ENCODE measurements at regions not wholly inside any gene's neighbourhood (a gene's known extent, or its start where the extent isn't known, plus 50 kb on each side); places are given as distances from the start of the nearest gene placed in this dataset.

DNA sequence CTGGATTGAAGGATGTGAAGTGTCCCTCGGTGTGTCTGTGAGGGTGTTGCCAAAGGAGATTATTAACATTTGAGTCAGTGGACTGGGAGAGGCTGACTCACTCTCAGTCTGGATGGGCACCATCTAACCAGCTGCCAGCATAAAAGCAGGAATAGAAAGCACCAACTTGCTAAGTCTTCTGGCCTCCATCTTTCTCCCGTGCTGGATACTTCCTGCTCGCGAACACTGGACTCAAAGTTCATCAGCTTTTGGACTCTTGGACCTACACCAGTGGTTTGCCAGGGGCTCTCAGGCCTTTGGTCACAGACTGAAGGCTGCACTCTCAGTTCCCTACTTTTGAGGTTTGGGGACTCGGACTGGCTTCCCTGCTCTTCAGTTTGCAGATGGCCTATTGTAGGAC lies 220.3 kb upstream of the LRFN2 start:
- Histone ChIP-seq H3K4me1 (no peaks in the 10 kb centered on the region), H3K9me3 (no peaks in the 10 kb centered on the region), H3K4me3 (no peak overlapping the region), H3K27ac (no peak overlapping the region), H3K36me3 (no peaks in the 10 kb centered on the region), H3K27me3 (no peaks in the 10 kb centered on the region)
- no peak for DNase-seq (ENCODE audit: low spot score in 2 of 2)
- intact Hi-C loops (cut with DNase I; ENCODE audit: low total_unique reads): no loop called here
- TF ChIP-seq POLR2AphosphoS5 (IDR thresholded peaks at IDR 0.05) (no peak), POLR2A (IDR thresholded peaks at IDR 0.05) (no peak)
- TF ChIP-seq, protein P1, sequence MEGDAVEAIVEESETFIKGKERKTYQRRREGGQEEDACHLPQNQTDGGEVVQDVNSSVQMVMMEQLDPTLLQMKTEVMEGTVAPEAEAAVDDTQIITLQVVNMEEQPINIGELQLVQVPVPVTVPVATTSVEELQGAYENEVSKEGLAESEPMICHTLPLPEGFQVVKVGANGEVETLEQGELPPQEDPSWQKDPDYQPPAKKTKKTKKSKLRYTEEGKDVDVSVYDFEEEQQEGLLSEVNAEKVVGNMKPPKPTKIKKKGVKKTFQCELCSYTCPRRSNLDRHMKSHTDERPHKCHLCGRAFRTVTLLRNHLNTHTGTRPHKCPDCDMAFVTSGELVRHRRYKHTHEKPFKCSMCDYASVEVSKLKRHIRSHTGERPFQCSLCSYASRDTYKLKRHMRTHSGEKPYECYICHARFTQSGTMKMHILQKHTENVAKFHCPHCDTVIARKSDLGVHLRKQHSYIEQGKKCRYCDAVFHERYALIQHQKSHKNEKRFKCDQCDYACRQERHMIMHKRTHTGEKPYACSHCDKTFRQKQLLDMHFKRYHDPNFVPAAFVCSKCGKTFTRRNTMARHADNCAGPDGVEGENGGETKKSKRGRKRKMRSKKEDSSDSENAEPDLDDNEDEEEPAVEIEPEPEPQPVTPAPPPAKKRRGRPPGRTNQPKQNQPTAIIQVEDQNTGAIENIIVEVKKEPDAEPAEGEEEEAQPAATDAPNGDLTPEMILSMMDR (IDR thresholded peaks at IDR 0.05): no peak

DNA sequence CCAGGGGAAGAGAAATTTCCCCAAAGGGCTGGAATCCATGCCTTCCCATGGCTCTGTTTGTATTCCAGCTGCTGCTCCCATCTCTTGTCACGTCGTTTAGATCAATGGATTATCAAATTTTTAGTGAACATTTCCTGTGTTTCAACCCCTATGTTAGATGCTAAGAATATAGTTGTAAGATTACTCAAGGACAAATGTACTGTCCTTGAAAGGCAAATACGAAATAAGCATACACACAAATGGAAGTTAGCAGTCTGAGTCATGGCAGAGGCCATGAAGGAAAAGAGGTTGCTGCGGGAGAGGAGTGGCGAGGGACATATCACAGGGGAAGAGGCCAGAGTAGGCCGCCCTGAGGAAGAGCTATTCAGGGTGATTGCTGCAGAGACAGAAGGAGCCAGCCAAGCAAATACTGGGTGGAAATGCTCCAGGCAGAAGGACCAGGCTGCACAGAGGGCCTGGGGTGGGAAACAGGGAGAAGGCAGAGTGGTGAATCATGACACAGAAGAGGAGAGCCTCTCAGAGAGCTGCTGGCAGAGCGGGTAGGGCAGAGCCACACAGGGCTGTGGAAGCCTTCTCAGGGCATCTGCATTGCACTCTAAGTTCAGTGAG lies 219.2 kb upstream of the LRFN2 start:
- intact Hi-C loops (cut with DNase I; ENCODE audit: low total_unique reads): no loop called here

DNA sequence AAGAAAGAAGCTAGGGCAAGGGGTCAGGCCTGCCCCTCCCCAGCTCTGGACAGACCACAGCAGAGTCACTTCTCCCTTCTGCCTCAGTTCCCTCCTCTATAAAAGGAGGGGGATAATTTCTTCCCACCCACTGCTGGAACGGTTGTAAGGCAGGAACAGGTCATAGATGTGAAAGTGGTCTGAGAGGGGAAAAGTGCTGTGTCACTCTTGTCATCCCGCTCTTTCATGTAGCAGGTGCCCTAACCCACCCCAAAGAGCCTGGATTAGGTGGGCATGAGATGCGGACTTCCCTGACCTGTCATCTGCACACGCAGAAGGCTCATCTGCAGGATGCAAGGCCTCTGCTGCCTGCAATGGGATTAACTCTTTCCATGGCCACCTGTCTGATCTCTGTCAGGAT lies 218.2 kb upstream of the LRFN2 start:
- Histone ChIP-seq H3K36me3 (no peaks in the 10 kb centered on the region), H3K27ac (no peak overlapping the region), H3K4me3 (no peak overlapping the region), H3K4me1 (no peaks in the 10 kb centered on the region), H3K9me3 (no peaks in the 10 kb centered on the region), H3K27me3 (no peaks in the 10 kb centered on the region)
- no peak for DNase-seq (ENCODE audit: low spot score in 2 of 2)
- TF ChIP-seq, protein P1 (IDR thresholded peaks at IDR 0.05): no peak
- TF ChIP-seq POLR2A (IDR thresholded peaks at IDR 0.05) (no peak), POLR2AphosphoS5 (IDR thresholded peaks at IDR 0.05) (no peak)
- intact Hi-C loops (cut with DNase I; ENCODE audit: low total_unique reads): no loop called here

More for the DNA sequence above, 219.2 kb upstream of the LRFN2 start:
- Histone ChIP-seq H3K4me3 (no peak overlapping the region), H3K4me1 (no peaks in the 10 kb centered on the region), H3K27me3 (no peaks in the 10 kb centered on the region), H3K9me3 (no peaks in the 10 kb centered on the region), H3K27ac (no peak overlapping the region), H3K36me3 (no peaks in the 10 kb centered on the region)
- TF ChIP-seq POLR2AphosphoS5 (IDR thresholded peaks at IDR 0.05) (no peak), POLR2A (IDR thresholded peaks at IDR 0.05) (no peak)
- TF ChIP-seq, protein P1 (IDR thresholded peaks at IDR 0.05): no peak
- no peak for DNase-seq (ENCODE audit: low spot score in 2 of 2)

DNA sequence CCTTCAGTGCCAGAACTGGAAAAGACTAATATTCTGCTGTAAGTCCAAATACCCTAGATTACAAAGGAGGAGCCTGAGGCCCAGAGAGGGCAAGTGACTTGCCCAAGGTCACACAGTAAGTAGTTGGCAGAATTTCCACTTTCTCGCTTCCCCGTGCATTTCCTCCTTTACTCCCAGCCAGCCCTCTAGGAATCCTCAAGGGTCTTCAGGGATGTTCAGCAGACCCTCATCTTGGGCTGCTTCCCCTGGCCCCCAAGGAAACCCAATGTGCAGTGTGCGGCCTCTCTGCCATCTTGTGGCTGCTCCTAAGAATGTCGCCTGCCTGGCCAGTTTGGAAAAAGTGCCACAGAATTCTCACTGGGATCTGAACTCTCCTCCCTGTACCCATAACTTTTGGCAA lies 217.7 kb upstream of the LRFN2 start:
- H3K27me3 ChIP-seq: no peaks in the 10 kb centered on the region
- no peaks in the 10 kb centered on the region for H3K9me3 ChIP-seq
- no peak overlapping the region for H3K27ac ChIP-seq
- DNase-seq (ENCODE audit: low spot score in 2 of 2): no peak
- H3K4me1 ChIP-seq: no peaks in the 10 kb centered on the region
- H3K36me3 ChIP-seq: no peaks in the 10 kb centered on the region
- intact Hi-C loops (cut with DNase I; ENCODE audit: low total_unique reads): no loop called here
- TF ChIP-seq, protein P1 (IDR thresholded peaks at IDR 0.05): no peak
- no peak for TF ChIP-seq POLR2A (IDR thresholded peaks at IDR 0.05)
- no peak for TF ChIP-seq POLR2AphosphoS5 (IDR thresholded peaks at IDR 0.05)
- no peak overlapping the region for H3K4me3 ChIP-seq

DNA sequence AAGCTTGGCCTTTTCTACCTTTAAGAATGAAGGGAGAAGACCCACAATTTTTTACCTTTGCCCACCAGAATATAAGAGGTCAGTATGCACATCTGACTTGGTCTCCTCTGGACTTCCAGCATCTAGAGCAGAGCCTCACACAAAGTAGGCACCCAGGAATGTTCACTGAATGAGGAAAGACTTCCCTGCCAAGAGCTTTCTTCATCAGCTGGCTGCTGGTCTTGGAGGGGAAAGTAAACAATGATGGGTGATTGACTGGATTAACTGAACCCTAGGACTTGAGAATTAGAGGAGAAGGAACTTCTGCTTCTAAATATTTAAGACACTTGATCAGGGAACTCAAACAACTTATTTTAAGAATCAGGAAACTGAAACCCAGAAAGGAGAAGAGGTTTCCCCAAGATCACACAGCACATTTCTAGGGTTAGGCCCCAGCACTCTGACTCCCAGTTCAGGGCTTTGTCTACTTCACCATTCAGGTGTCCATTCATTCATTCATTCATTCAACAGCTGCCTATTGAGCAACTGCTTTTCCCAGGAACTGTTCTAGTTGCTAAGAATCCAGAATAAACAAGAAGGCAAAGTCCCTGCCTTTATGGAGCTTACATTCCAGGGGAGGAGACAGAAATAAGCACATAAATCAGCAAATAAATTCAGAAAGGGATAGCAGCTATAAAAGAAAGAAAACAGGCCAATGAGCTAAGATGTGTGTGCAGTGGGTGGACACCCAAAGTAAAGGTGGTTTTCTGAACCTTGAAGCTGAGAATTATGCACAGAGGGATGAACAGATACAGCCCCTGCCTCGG lies 216.9 kb upstream of the LRFN2 start:
- no peaks in the 10 kb centered on the region for H3K9me3 ChIP-seq
- no peak overlapping the region for H3K27ac ChIP-seq
- intact Hi-C loops (cut with DNase I; ENCODE audit: low total_unique reads): no loop called here
- no peak overlapping the region for H3K4me3 ChIP-seq
- H3K4me1 ChIP-seq: no peaks in the 10 kb centered on the region
- no peaks in the 10 kb centered on the region for H3K36me3 ChIP-seq
- no peak for DNase-seq (ENCODE audit: low spot score in 2 of 2)
- TF ChIP-seq, protein P1 (IDR thresholded peaks at IDR 0.05): no peak
- no peak for TF ChIP-seq POLR2AphosphoS5 (IDR thresholded peaks at IDR 0.05)
- no peak for TF ChIP-seq POLR2A (IDR thresholded peaks at IDR 0.05)
- H3K27me3 ChIP-seq: no peaks in the 10 kb centered on the region
